ENCODE measurements at regions not wholly inside any gene's neighbourhood (a gene's known extent, or its start where the extent isn't known, plus 50 kb on each side); places are given as distances from the start of the nearest gene placed in this dataset.

DNA sequence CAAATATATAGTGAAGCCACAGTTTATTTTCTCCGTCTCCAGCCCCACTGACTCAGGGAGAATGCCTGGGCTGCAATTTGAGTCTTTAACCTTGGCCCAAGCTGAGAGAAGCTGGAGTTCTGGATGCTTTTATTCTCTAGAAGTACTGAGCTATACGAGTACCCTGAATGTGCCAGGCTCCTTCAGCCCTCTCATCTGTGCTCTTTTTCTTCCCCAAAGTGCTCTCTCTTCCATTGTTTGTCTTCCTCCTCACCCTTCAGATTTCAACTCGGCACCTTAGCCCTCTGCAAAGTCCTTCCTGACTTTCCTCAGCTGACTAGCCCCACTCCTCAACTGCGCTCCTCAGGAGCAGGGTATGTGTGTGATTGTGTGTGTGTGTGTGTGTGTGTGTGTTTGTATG lies 75.6 kb upstream of the AGBL1 start:
- Histone ChIP-seq H3K4me3 (no peak overlapping the region), H3K27me3 (peaks cover 0 to 42% (median 0%) of the 10 kb centered on the region in 4 donors), H3K27ac (no peak overlapping the region), H3K36me3 (no peaks in the 10 kb centered on the region), H3K4me1 (peaks cover 0 to 13% (median 3%) of the 10 kb centered on the region in 3 donors), H3K9me3 (no peaks in the 10 kb centered on the region)
- WGBS, 2 donors, result 72 to 82% methylated on average over 4 of the region's 4 CpGs
- intact Hi-C loops (cut with DNase I), result no loop called here
- no peak for DNase-seq
- TF ChIP-seq, protein P1, sequence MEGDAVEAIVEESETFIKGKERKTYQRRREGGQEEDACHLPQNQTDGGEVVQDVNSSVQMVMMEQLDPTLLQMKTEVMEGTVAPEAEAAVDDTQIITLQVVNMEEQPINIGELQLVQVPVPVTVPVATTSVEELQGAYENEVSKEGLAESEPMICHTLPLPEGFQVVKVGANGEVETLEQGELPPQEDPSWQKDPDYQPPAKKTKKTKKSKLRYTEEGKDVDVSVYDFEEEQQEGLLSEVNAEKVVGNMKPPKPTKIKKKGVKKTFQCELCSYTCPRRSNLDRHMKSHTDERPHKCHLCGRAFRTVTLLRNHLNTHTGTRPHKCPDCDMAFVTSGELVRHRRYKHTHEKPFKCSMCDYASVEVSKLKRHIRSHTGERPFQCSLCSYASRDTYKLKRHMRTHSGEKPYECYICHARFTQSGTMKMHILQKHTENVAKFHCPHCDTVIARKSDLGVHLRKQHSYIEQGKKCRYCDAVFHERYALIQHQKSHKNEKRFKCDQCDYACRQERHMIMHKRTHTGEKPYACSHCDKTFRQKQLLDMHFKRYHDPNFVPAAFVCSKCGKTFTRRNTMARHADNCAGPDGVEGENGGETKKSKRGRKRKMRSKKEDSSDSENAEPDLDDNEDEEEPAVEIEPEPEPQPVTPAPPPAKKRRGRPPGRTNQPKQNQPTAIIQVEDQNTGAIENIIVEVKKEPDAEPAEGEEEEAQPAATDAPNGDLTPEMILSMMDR (IDR thresholded peaks at IDR 0.05), result no peak
- no peak for TF ChIP-seq POLR2A (IDR thresholded peaks at IDR 0.05)

DNA sequence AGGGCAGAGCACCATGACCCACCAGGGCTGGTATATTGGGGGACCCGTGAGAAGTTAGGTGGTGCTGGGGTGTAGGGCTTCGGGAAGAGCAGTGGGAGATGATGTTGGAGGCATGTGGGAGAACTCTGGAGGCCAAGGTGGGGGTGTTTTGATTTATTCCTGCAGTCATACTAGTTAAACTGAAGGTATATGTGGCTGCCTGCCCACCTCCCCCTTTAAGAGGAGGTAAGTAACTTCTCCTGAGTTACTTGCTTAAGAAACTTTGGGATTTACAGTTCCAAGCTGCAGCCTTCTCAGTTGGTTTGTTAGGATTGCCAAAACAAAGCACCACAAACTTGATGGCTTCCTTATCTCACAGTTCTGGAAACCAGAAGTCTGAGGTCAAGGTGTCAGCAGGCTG lies 73.1 kb upstream of the AGBL1 start:
- intact Hi-C loops (cut with DNase I), result no loop called here
- H3K4me3 ChIP-seq, result no peak overlapping the region
- H3K36me3 ChIP-seq, result no peaks in the 10 kb centered on the region
- H3K4me1 ChIP-seq, result peaks cover 0 to 3% (median 0%) of the 10 kb centered on the region in 3 donors
- no peak for DNase-seq
- 71 to 94% methylated on average over 2 of the region's 2 CpGs for WGBS, 2 donors
- H3K27me3 ChIP-seq, result peaks cover 0 to 30% (median 0%) of the 10 kb centered on the region in 4 donors
- TF ChIP-seq, protein P1 (IDR thresholded peaks at IDR 0.05), result no peak
- no peak for TF ChIP-seq POLR2A (IDR thresholded peaks at IDR 0.05)
- no peaks in the 10 kb centered on the region for H3K9me3 ChIP-seq
- H3K27ac ChIP-seq, result no peak overlapping the region

DNA sequence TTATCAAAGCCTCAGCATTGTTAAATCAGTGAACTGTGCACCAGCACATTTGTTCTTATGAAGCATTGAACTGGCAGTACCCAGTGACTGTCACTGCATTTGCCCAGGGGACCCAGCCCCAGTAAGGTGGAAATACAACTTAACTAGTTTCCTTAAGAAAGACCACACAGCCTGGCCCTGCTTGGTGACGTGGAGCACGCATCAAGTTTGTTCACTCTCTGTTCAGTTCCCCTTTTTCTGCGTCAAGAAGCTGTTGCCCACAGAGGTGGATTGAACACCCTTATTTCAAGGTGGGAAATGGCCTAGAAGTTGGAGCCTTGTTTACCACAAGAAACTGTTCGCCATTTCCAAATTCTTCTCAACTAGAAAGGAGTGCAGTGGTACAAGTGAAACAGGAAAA lies 69.9 kb upstream of the AGBL1 start:
- Histone ChIP-seq H3K4me1 (no peaks in the 10 kb centered on the region), H3K36me3 (no peaks in the 10 kb centered on the region), H3K9me3 (no peaks in the 10 kb centered on the region), H3K27ac (no peak overlapping the region), H3K27me3 (peaks cover 0 to 13% (median 0%) of the 10 kb centered on the region in 4 donors), H3K4me3 (no peak overlapping the region)
- DNase-seq, result no peak
- intact Hi-C loops (cut with DNase I), result no loop called here
- 68 to 79% methylated on average over 4 of the region's 4 CpGs for WGBS, 2 donors
- no peak for TF ChIP-seq POLR2A (IDR thresholded peaks at IDR 0.05)
- TF ChIP-seq, protein P1 (IDR thresholded peaks at IDR 0.05), result no peak

DNA sequence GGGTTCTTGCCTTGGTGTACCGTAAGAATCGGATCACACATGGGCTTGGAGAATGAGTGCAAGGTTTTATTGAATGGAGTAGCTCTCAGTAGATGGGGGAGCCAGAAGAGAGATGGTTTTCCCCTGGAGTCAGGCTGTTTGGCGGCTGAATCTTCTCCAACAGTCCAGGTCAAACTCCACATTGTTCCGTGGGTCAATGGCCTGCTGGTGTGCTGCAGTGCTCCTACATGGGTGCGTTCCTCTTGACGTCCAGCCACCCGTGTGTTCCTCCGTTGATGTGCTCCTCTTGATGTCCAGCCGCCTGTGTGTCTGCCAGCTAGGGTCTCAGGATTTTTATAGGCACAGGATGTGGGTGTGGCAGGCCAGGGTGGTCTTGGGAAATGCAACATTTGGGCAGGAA lies 69.3 kb upstream of the AGBL1 start:
- Histone ChIP-seq H3K4me3 (no peak overlapping the region), H3K27ac (no peak overlapping the region), H3K9me3 (no peaks in the 10 kb centered on the region), H3K4me1 (no peaks in the 10 kb centered on the region), H3K36me3 (no peaks in the 10 kb centered on the region), H3K27me3 (peaks cover 0 to 13% (median 0%) of the 10 kb centered on the region in 4 donors)
- intact Hi-C loops (cut with DNase I), result no loop called here
- 89 to 92% methylated on average over 4 of the region's 9 CpGs for WGBS, 2 donors
- TF ChIP-seq POLR2A (IDR thresholded peaks at IDR 0.05), result no peak
- TF ChIP-seq, protein P1 (IDR thresholded peaks at IDR 0.05), result no peak
- no peak for DNase-seq

DNA sequence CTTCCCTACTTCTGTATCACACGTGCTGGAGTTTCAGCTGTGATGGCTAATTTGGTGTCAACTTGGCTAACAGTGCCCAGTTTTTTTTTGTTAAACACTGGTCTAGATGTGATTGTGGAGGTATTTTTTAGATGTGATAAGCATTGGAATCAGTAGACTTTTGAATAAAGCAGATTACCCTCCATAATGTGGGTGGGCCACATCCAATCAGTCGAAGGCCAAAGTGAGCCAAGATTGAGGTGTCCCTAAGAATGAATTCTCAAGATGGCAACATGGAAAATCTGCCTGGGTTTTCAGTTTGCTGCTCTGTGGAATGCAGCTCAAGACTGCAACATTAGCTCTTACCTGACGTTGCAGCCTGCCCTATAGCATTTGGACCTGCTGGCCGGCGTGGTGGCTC lies 68.8 kb upstream of the AGBL1 start:
- 67 to 74% methylated on average over 5 of the region's 5 CpGs for WGBS, 2 donors
- no peak for DNase-seq

More for the DNA sequence above, 68.8 kb upstream of the AGBL1 start:
- no peaks in the 10 kb centered on the region for H3K4me1 ChIP-seq
- no peak overlapping the region for H3K27ac ChIP-seq
- no peaks in the 10 kb centered on the region for H3K36me3 ChIP-seq
- H3K27me3 ChIP-seq, result peaks cover 0 to 15% (median 0%) of the 10 kb centered on the region in 4 donors
- no peaks in the 10 kb centered on the region for H3K9me3 ChIP-seq
- H3K4me3 ChIP-seq, result no peak overlapping the region
- intact Hi-C loops (cut with DNase I), result no loop called here
- no peak for TF ChIP-seq POLR2A (IDR thresholded peaks at IDR 0.05)
- TF ChIP-seq, protein P1 (IDR thresholded peaks at IDR 0.05), result no peak
